ENCODE measurements at regions not wholly inside any gene's neighbourhood (a gene's known extent, or its start where the extent isn't known, plus 50 kb on each side); places are given as distances from the start of the nearest gene placed in this dataset.
"Not testable (repeated sequence)": the region's sequence is repeated elsewhere in the genome, so short reads cannot be mapped to it uniquely, and the experiment has no call there.

GRCh38 chr12:41988715-41989114 lies 156.0 kb downstream of the GXYLT1 start:
- Histone ChIP-seq H4K8ac (ENCODE audit: low read length) (no peak overlapping the region), H2BK12ac (ENCODE audit: low read length in 2 of 2) (no peak overlapping the region), H3K14ac (ENCODE audit: low read length in 2 of 2) (no peak overlapping the region), H4K91ac (ENCODE audit: low read length) (no peak overlapping the region), H2BK15ac (ENCODE audit: low read depth, poor library complexity, severe bottlenecking) (no peak overlapping the region), H2BK5ac (ENCODE audit: low read depth, low read length, poor library complexity, severe bottlenecking) (no peak overlapping the region), H3K18ac (ENCODE audit: low read depth in 1 of 2, low read length in 2 of 2) (no peak overlapping the region), H3K4ac (ENCODE audit: low read depth in 1 of 2, low read length in 2 of 2) (no peak overlapping the region), H3K4me1 (ENCODE audit: control insufficient read depth, insufficient read depth, low read depth, low read length) (peaks cover 4% of the 10 kb centered on the region), H3K27me3 (ENCODE audit: control insufficient read depth in 1 of 2, insufficient read depth in 1 of 2, low read length in 2 of 2) (no peaks in the 10 kb centered on the region), H2BK120ac (ENCODE audit: low read depth, low read length) (no peak overlapping the region), H3K9me3 (ENCODE audit: control insufficient read depth, low read length) (peaks cover 6% of the 10 kb centered on the region), H3K4me3 (ENCODE audit: insufficient read depth in 1 of 2, low read depth in 1 of 2, low read length in 2 of 2) (no peak overlapping the region), H3K4me2 (ENCODE audit: low read length, poor library complexity, severe bottlenecking) (no peak overlapping the region), H3K9ac (ENCODE audit: low read length) (no peak overlapping the region), H3K27ac (ENCODE audit: low read length, poor library complexity, severe bottlenecking) (no peak overlapping the region), H3K23ac (ENCODE audit: low read length in 2 of 2) (no peak overlapping the region), H3K79me1 (replicated peaks; ENCODE audit: low read length, poor library complexity, severe bottlenecking) (no peaks in the 10 kb centered on the region), H2AK5ac (ENCODE audit: low read length, severe bottlenecking) (no peak overlapping the region), H3K36me3 (ENCODE audit: control insufficient read depth in 1 of 2, insufficient read depth in 2 of 2, low read depth in 1 of 2, low read length in 2 of 2) (no peaks in the 10 kb centered on the region), H2AFZ (ENCODE audit: low read depth, low read length) (no peak overlapping the region)
- 93% methylated on average over 2 of the region's 2 CpGs for WGBS
- DNase-seq = no peak

GRCh38 chr12:41986513-41986912 lies 158.2 kb downstream of the GXYLT1 start:
- H3K4me1 ChIP-seq (ENCODE audit: control insufficient read depth, insufficient read depth, low read depth, low read length); H3K27me3 ChIP-seq (ENCODE audit: control insufficient read depth in 1 of 2, insufficient read depth in 1 of 2, low read length in 2 of 2); H3K27ac ChIP-seq (ENCODE audit: low read length, poor library complexity, severe bottlenecking): not testable (repeated sequence)

GRCh38 chr12:41983856-41984255 lies 160.8 kb downstream of the GXYLT1 start:
- H2AK5ac ChIP-seq (ENCODE audit: low read length, severe bottlenecking) = no peak overlapping the region
- H3K23ac ChIP-seq (ENCODE audit: low read length in 2 of 2) = no peak overlapping the region
- H3K36me3 ChIP-seq (ENCODE audit: control insufficient read depth in 1 of 2, insufficient read depth in 2 of 2, low read depth in 1 of 2, low read length in 2 of 2) = no peaks in the 10 kb centered on the region
- H3K9ac ChIP-seq (ENCODE audit: low read length) = no peak overlapping the region
- H2BK15ac ChIP-seq (ENCODE audit: low read depth, poor library complexity, severe bottlenecking) = no peak overlapping the region
- no peak overlapping the region for H4K8ac ChIP-seq (ENCODE audit: low read length)
- H2BK5ac ChIP-seq (ENCODE audit: low read depth, low read length, poor library complexity, severe bottlenecking) = no peak overlapping the region
- H3K4me2 ChIP-seq (ENCODE audit: low read length, poor library complexity, severe bottlenecking) = no peak overlapping the region
- no peak overlapping the region for H2BK120ac ChIP-seq (ENCODE audit: low read depth, low read length)
- peak overlapping the region; percentile 12 for H3K27ac ChIP-seq (ENCODE audit: low read length, poor library complexity, severe bottlenecking)
- H2BK12ac ChIP-seq (ENCODE audit: low read length in 2 of 2) = no peak overlapping the region
- no peak overlapping the region for H2AFZ ChIP-seq (ENCODE audit: low read depth, low read length)
- H3K18ac ChIP-seq (ENCODE audit: low read depth in 1 of 2, low read length in 2 of 2) = no peak overlapping the region
- H4K91ac ChIP-seq (ENCODE audit: low read length) = no peak overlapping the region
- peaks cover 9% of the 10 kb centered on the region for H3K4me1 ChIP-seq (ENCODE audit: control insufficient read depth, insufficient read depth, low read depth, low read length)
- no peak overlapping the region for H3K4ac ChIP-seq (ENCODE audit: low read depth in 1 of 2, low read length in 2 of 2)
- H3K79me1 ChIP-seq (replicated peaks; ENCODE audit: low read length, poor library complexity, severe bottlenecking) = no peaks in the 10 kb centered on the region
- no peak overlapping the region for H3K4me3 ChIP-seq (ENCODE audit: insufficient read depth in 1 of 2, low read depth in 1 of 2, low read length in 2 of 2)
- H3K9me3 ChIP-seq (ENCODE audit: control insufficient read depth, low read length) = peaks cover 3% of the 10 kb centered on the region
- no peaks in the 10 kb centered on the region for H3K27me3 ChIP-seq (ENCODE audit: control insufficient read depth in 1 of 2, insufficient read depth in 1 of 2, low read length in 2 of 2)
- DNase-seq = no peak
- H3K14ac ChIP-seq (ENCODE audit: low read length in 2 of 2) = no peak overlapping the region

More at GRCh38 chr12:41986513-41986912, 158.2 kb downstream of the GXYLT1 start:
- not testable (repeated sequence) for H3K4me3 ChIP-seq (ENCODE audit: insufficient read depth in 1 of 2, low read depth in 1 of 2, low read length in 2 of 2); H2BK120ac ChIP-seq (ENCODE audit: low read depth, low read length); H2BK5ac ChIP-seq (ENCODE audit: low read depth, low read length, poor library complexity, severe bottlenecking); H3K36me3 ChIP-seq (ENCODE audit: control insufficient read depth in 1 of 2, insufficient read depth in 2 of 2, low read depth in 1 of 2, low read length in 2 of 2); H3K4ac ChIP-seq (ENCODE audit: low read depth in 1 of 2, low read length in 2 of 2); H4K8ac ChIP-seq (ENCODE audit: low read length); H2BK12ac ChIP-seq (ENCODE audit: low read length in 2 of 2); H2BK15ac ChIP-seq (ENCODE audit: low read depth, poor library complexity, severe bottlenecking); H3K79me1 ChIP-seq (replicated peaks; ENCODE audit: low read length, poor library complexity, severe bottlenecking); H3K23ac ChIP-seq (ENCODE audit: low read length in 2 of 2); H2AK5ac ChIP-seq (ENCODE audit: low read length, severe bottlenecking); H3K14ac ChIP-seq (ENCODE audit: low read length in 2 of 2); H2AFZ ChIP-seq (ENCODE audit: low read depth, low read length); H3K18ac ChIP-seq (ENCODE audit: low read depth in 1 of 2, low read length in 2 of 2); H3K4me2 ChIP-seq (ENCODE audit: low read length, poor library complexity, severe bottlenecking); DNase-seq; H4K91ac ChIP-seq (ENCODE audit: low read length); H3K9me3 ChIP-seq (ENCODE audit: control insufficient read depth, low read length); H3K9ac ChIP-seq (ENCODE audit: low read length)
- WGBS = no CpG with 5 or more reads among the region's 2 CpGs

DNA sequence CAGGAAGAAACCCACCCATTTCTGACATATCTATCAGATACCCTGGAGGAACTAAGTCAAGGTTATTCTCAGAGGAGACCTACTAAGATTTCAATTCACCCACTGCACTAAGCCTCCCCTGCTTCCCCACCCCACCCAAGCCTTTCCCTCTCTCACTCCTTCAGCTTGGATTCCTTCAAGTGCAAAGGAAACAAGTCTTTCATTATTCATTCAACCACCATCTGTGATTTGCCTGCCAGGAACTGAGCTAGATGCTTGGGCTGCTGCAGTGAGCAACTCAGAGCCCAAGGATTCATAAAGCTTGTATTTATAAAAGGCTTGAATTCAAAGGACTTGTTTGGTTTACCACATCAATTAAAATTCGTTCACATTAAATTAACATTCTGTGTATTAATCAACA lies 161.3 kb downstream of the GXYLT1 start:
- H3K27me3 ChIP-seq (ENCODE audit: control insufficient read depth in 1 of 2, insufficient read depth in 1 of 2, low read length in 2 of 2) = no peaks in the 10 kb centered on the region
- no peak overlapping the region for H3K9ac ChIP-seq (ENCODE audit: low read length)
- no peak overlapping the region for H3K18ac ChIP-seq (ENCODE audit: low read depth in 1 of 2, low read length in 2 of 2)
- no CpG with 5 or more reads among the region's 1 CpG for WGBS
- no peak overlapping the region for H4K8ac ChIP-seq (ENCODE audit: low read length)
- no peak overlapping the region for H3K27ac ChIP-seq (ENCODE audit: low read length, poor library complexity, severe bottlenecking)
- H3K4me1 ChIP-seq (ENCODE audit: control insufficient read depth, insufficient read depth, low read depth, low read length) = peaks cover 9% of the 10 kb centered on the region
- H3K79me1 ChIP-seq (replicated peaks; ENCODE audit: low read length, poor library complexity, severe bottlenecking) = no peaks in the 10 kb centered on the region
- H3K4me2 ChIP-seq (ENCODE audit: low read length, poor library complexity, severe bottlenecking) = no peak overlapping the region
- no peak overlapping the region for H2BK12ac ChIP-seq (ENCODE audit: low read length in 2 of 2)
- H2BK120ac ChIP-seq (ENCODE audit: low read depth, low read length) = no peak overlapping the region
- no peak overlapping the region for H2AK5ac ChIP-seq (ENCODE audit: low read length, severe bottlenecking)
- no peak overlapping the region for H2AFZ ChIP-seq (ENCODE audit: low read depth, low read length)
- H2BK15ac ChIP-seq (ENCODE audit: low read depth, poor library complexity, severe bottlenecking) = no peak overlapping the region
- no peak for DNase-seq
- H3K23ac ChIP-seq (ENCODE audit: low read length in 2 of 2) = no peak overlapping the region
- no peak overlapping the region for H2BK5ac ChIP-seq (ENCODE audit: low read depth, low read length, poor library complexity, severe bottlenecking)
- no peak overlapping the region for H3K14ac ChIP-seq (ENCODE audit: low read length in 2 of 2)
- no peak overlapping the region for H3K4ac ChIP-seq (ENCODE audit: low read depth in 1 of 2, low read length in 2 of 2)
- no peaks in the 10 kb centered on the region for H3K9me3 ChIP-seq (ENCODE audit: control insufficient read depth, low read length)
- H3K4me3 ChIP-seq (ENCODE audit: insufficient read depth in 1 of 2, low read depth in 1 of 2, low read length in 2 of 2) = no peak overlapping the region
- no peak overlapping the region for H4K91ac ChIP-seq (ENCODE audit: low read length)
- H3K36me3 ChIP-seq (ENCODE audit: control insufficient read depth in 1 of 2, insufficient read depth in 2 of 2, low read depth in 1 of 2, low read length in 2 of 2) = no peaks in the 10 kb centered on the region

Data from mesenchymal stem cell (in vitro differentiated cells and primary cell).